Activated T-cell treated with anti-CD3 and anti-CD28 coated beads, Interleukin-2, amount 50 U/mL, for 4 hours (primary cell): ENCODE measurements at regions not wholly inside any gene's neighbourhood (a gene's known extent, or its start where the extent isn't known, plus 50 kb on each side); places are given as distances from the start of the nearest gene placed in this dataset.
"Not testable (repeated sequence)": the region's sequence is repeated elsewhere in the genome, so short reads cannot be mapped to it uniquely, and the experiment has no call there.

ENCODE experiments used
- ATAC-seq, 2 donors: fragments of 200-7000 bp; cut with Tn5 transposase; one replicate each; pipeline ENCODE4 v1.10.0; 2021
- DNase-seq: peaks from one replicate; pipeline ENCODE4 v3.0.0-alpha.2; 2020
- H3K27me3 Mint-ChIP-seq: one replicate; pipeline ENCODE4 v1.8.0; 2021; ENCODE audit warnings: low read depth, mixed read lengths
- H3K36me3 Mint-ChIP-seq: one replicate; pipeline ENCODE4 v1.8.0; 2022; ENCODE audit warnings: mixed read lengths; ENCODE audit not compliant: insufficient read depth
- H3K4me1 Mint-ChIP-seq: one replicate; pipeline ENCODE4 v1.8.0; 2021; ENCODE audit warnings: low read depth, mixed read lengths
- H3K4me3 Mint-ChIP-seq: one replicate; pipeline ENCODE4 v1.8.0; 2021; ENCODE audit warnings: mild to moderate bottlenecking, moderate library complexity, mixed read lengths
- H3K9me3 Mint-ChIP-seq: one replicate; pipeline ENCODE4 v1.8.0; 2021; ENCODE audit warnings: mixed read lengths

DNA sequence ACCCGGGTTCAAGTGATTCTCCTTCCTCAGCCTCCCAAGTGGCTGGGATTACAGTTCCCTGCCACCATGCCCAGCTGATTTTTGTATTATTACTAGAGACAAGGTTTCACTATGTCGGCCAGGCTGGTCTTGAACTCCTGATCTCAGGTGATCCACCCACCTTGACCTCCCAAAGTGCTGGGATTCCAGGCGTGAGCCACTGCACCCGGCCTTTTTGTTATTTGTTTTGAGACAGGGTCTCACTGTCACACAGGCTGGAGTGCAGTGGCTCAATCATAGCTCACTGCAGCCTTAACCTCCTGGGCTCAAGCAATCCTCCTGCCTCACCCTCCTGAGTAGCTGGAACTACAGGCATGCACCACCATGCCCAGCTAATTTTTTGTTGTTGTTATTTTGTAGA is 104.8 kb upstream of the CARD11 start:
- not testable (repeated sequence) for H3K9me3 Mint-ChIP-seq, H3K4me1 Mint-ChIP-seq, DNase-seq, H3K4me3 Mint-ChIP-seq, H3K27me3 Mint-ChIP-seq, H3K36me3 Mint-ChIP-seq, ATAC-seq

GRCh38 chr7:3149231-3149995 is 105.7 kb upstream of the CARD11 start:
- no peaks in the 10 kb centered on the region for H3K36me3 Mint-ChIP-seq
- peaks cover 14% of the 10 kb centered on the region for H3K4me1 Mint-ChIP-seq
- H3K9me3 Mint-ChIP-seq: no peaks in the 10 kb centered on the region
- no peaks in the 10 kb centered on the region for H3K27me3 Mint-ChIP-seq
- DNase-seq (no peak), ATAC-seq (no peak)
- H3K4me3 Mint-ChIP-seq: no peak overlapping the region

GRCh38 chr7:3150027-3150426 is 106.4 kb upstream of the CARD11 start:
- H3K4me1 Mint-ChIP-seq: peaks cover 20% of the 10 kb centered on the region
- ATAC-seq (no peak), DNase-seq (no peak)
- H3K36me3 Mint-ChIP-seq: no peaks in the 10 kb centered on the region
- H3K9me3 Mint-ChIP-seq: no peaks in the 10 kb centered on the region
- H3K4me3 Mint-ChIP-seq: no peak overlapping the region
- H3K27me3 Mint-ChIP-seq: no peaks in the 10 kb centered on the region

DNA sequence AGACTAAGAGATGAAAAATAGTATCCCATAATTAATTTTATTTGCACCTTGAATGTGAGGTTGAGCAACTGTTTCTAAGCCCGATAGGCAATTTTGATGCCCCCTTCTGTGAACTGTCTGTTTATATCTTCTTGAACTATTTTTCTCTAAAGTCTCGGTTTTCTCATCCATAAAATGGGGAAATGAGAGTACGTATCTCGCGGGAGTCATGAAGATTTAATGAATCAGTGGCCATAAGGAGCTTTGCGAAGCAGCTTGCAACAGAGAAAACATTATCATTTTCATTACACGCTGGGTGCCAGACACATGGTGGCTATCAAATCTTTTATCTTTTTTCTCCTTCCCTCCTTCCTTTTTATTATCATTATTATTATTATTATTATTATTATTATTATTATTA is 108.1 kb upstream of the CARD11 start:
- peaks cover 17% of the 10 kb centered on the region for H3K4me1 Mint-ChIP-seq
- ATAC-seq: no peak
- H3K36me3 Mint-ChIP-seq: no peaks in the 10 kb centered on the region
- H3K27me3 Mint-ChIP-seq: no peaks in the 10 kb centered on the region
- no peak overlapping the region for H3K4me3 Mint-ChIP-seq
- no peaks in the 10 kb centered on the region for H3K9me3 Mint-ChIP-seq
- DNase-seq: no peak

DNA sequence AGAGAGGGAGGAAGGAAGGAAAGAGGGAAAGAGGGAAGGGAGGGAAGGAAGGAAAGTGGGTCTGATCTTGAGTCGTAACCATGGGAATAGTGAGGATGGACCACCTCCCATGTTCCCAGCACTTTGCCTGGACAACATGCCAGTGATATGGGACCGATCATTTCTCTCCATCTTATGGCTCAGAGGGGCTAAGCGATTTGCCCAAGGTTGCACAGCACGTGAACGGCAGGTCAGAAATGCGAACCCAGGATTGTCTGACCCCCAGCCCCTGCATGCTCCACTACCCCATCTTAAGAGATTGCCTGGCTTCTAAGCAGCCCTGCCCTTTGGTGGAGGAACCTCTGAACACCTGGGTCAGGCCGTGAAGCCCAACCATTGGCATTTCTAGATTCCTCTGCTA is 109.0 kb upstream of the CARD11 start:
- H3K27me3 Mint-ChIP-seq: no peaks in the 10 kb centered on the region
- H3K4me3 Mint-ChIP-seq: no peak overlapping the region
- ATAC-seq: no peak
- no peaks in the 10 kb centered on the region for H3K9me3 Mint-ChIP-seq
- no peaks in the 10 kb centered on the region for H3K36me3 Mint-ChIP-seq
- no peak for DNase-seq
- H3K4me1 Mint-ChIP-seq: peaks cover 12% of the 10 kb centered on the region

DNA sequence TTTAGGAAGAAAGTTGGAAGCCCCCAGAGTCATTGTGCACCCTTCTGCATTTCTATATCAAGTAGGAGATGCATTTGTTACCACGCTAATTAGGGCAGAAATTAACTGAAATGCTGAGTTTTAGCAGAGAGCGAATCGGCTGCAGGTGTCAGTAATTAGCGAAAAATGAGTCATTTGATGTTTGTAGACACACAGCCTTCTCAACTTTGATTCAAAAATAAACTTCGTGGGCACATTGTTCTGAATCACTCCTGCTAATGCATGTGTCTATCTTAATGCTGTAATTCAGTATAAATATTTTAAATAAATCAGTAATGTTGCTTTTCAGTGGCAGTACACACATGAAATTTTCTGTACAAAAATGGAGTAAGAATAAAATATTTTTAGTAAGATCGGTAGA is 109.5 kb upstream of the CARD11 start:
- Mint-ChIP-seq H3K27me3 (peaks cover 2% of the 10 kb centered on the region), H3K4me1 (peaks cover 15% of the 10 kb centered on the region), H3K4me3 (no peak overlapping the region), H3K36me3 (no peaks in the 10 kb centered on the region), H3K9me3 (no peaks in the 10 kb centered on the region)
- ATAC-seq (no peak), DNase-seq (no peak)

GRCh38 chr7:3154317-3154716 is 110.7 kb upstream of the CARD11 start:
- Mint-ChIP-seq H3K9me3 (no peaks in the 10 kb centered on the region), H3K4me3 (no peak overlapping the region), H3K36me3 (no peaks in the 10 kb centered on the region), H3K4me1 (peaks cover 15% of the 10 kb centered on the region), H3K27me3 (peaks cover 2% of the 10 kb centered on the region)
- DNase-seq (no peak), ATAC-seq (no peak)

DNA sequence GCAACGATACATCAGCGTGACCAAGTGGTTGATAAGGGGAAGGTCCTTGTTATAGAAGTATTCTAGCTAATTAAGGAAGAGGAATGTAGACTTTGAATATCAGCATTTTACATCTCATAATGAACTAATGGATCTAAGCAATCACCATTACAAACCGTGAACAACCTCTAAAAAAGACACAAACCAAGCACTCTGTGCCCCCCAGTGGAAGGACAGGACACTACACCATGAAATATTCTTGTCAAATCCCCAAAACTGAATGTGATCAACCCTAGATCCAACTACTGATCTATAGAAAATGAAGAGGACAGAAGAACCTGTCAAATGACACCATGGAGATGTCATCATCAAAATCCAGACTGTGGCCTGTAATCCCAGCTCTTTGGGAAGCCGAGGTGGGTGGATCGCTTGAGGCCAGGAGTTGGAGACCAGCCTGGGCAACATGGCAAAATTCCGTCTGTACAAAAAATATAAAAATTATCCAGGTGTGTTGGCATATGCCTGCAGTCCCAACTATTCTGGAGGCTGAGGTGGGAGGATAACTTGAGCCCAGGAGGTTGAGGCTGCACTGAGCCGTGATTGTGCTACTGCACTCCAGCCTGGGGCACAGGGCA is 111.3 kb upstream of the CARD11 start:
- Mint-ChIP-seq H3K4me3 (no peak overlapping the region), H3K36me3 (no peaks in the 10 kb centered on the region), H3K27me3 (peaks cover 2% of the 10 kb centered on the region), H3K4me1 (peaks cover 15% of the 10 kb centered on the region), H3K9me3 (no peaks in the 10 kb centered on the region)
- DNase-seq (peak; percentile 56), ATAC-seq (peak; percentile 43 to 46)

- H3K4me3 Mint-ChIP-seq: no peak overlapping the region
- peaks cover 15% of the 10 kb centered on the region for H3K4me1 Mint-ChIP-seq
- peaks cover 2% of the 10 kb centered on the region for H3K27me3 Mint-ChIP-seq
- H3K9me3 Mint-ChIP-seq: no peaks in the 10 kb centered on the region
- no peaks in the 10 kb centered on the region for H3K36me3 Mint-ChIP-seq
- no peak for DNase-seq
- no peak for ATAC-seq
These were observed 112.8 kb upstream of the CARD11 start for GRCh38 chr7:3156508-3156907.

- no peaks in the 10 kb centered on the region for H3K9me3 Mint-ChIP-seq
- H3K27me3 Mint-ChIP-seq: peaks cover 2% of the 10 kb centered on the region
These were observed 114.1 kb upstream of the CARD11 start for GRCh38 chr7:3157566-3158287.

DNA sequence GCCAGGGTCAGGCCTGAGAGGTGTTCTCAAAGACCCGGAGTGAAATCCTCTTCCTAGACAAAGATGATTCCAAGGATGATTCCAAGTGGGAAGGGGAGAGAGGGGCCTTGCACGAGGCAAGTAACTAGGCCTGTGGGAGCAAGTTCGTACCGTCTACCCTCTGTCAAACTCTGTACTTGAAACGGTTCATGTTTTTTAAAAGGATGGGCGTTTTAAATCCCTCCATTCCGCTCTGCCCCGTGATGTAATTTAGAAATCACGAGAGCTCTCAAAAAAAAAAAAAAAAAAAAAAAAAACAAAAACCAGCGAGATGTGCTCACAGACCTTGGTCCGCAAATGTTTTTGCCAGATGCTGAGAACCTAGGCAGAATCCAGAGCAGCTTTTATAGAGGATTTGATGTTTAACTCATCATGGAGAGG is 114.7 kb upstream of the CARD11 start:
- Mint-ChIP-seq H3K27me3 (peaks cover 2% of the 10 kb centered on the region), H3K36me3 (no peaks in the 10 kb centered on the region), H3K9me3 (no peaks in the 10 kb centered on the region), H3K4me1 (peaks cover 15% of the 10 kb centered on the region), H3K4me3 (no peak overlapping the region)
- ATAC-seq (no peak), DNase-seq (no peak)

More at GRCh38 chr7:3157566-3158287, 114.1 kb upstream of the CARD11 start:
- DNase-seq: no peak
- H3K4me1 Mint-ChIP-seq: peaks cover 15% of the 10 kb centered on the region
- no peaks in the 10 kb centered on the region for H3K36me3 Mint-ChIP-seq
- no peak for ATAC-seq
- no peak overlapping the region for H3K4me3 Mint-ChIP-seq

GRCh38 chr7:3159039-3159438 is 115.4 kb upstream of the CARD11 start:
- ATAC-seq: no peak
- H3K4me1 Mint-ChIP-seq: peaks cover 11% of the 10 kb centered on the region

GRCh38 chr7:3159445-3159844 is 115.8 kb upstream of the CARD11 start:
- DNase-seq (no peak), ATAC-seq (no peak)
- no peaks in the 10 kb centered on the region for H3K9me3 Mint-ChIP-seq
- no peaks in the 10 kb centered on the region for H3K36me3 Mint-ChIP-seq
- peaks cover 2% of the 10 kb centered on the region for H3K27me3 Mint-ChIP-seq
- H3K4me3 Mint-ChIP-seq: no peak overlapping the region
- peaks cover 10% of the 10 kb centered on the region for H3K4me1 Mint-ChIP-seq

More at GRCh38 chr7:3159039-3159438, 115.4 kb upstream of the CARD11 start:
- H3K27me3 Mint-ChIP-seq: peaks cover 2% of the 10 kb centered on the region
- DNase-seq: no peak
- H3K9me3 Mint-ChIP-seq: no peaks in the 10 kb centered on the region
- no peak overlapping the region for H3K4me3 Mint-ChIP-seq
- H3K36me3 Mint-ChIP-seq: no peaks in the 10 kb centered on the region

- H3K4me3 Mint-ChIP-seq, DNase-seq, H3K4me1 Mint-ChIP-seq, ATAC-seq, H3K9me3 Mint-ChIP-seq, H3K27me3 Mint-ChIP-seq, H3K36me3 Mint-ChIP-seq: not testable (repeated sequence)
These were observed 116.3 kb upstream of the CARD11 start for GRCh38 chr7:3159926-3160325.

GRCh38 chr7:3162289-3162688 is 118.6 kb upstream of the CARD11 start:
- H3K36me3 Mint-ChIP-seq: no peaks in the 10 kb centered on the region
- DNase-seq: no peak
- no peak for ATAC-seq
- H3K27me3 Mint-ChIP-seq: peaks cover 2% of the 10 kb centered on the region
- no peak overlapping the region for H3K4me3 Mint-ChIP-seq
- no peaks in the 10 kb centered on the region for H3K9me3 Mint-ChIP-seq
- H3K4me1 Mint-ChIP-seq: peaks cover 3% of the 10 kb centered on the region
